NB4 (cell line): ENCODE measurements at regions not wholly inside any gene's neighbourhood (a gene's known extent, or its start where the extent isn't known, plus 50 kb on each side); places are given as distances from the start of the nearest gene placed in this dataset.

Source experiments
- DNase-seq: peaks from one replicate; pipeline ENCODE4 v3.0.0; 2010; ENCODE audit warnings: low read depth
- H3K4me3 ChIP-seq: one replicate; pipeline ENCODE4 v1.5.1; 2011; ENCODE audit warnings: mild to moderate bottlenecking, low read depth, low read length, moderate library complexity
- MAX ChIP-seq: IDR thresholded peaks from 2 replicates; pipeline ENCODE4 v1.6.1; 2011; ENCODE audit warnings: low read depth, low read length
- MYC ChIP-seq: IDR thresholded peaks from 2 replicates; pipeline ENCODE4 v1.6.1; 2011; ENCODE audit warnings: low read depth, low read length
- POLR2A ChIP-seq: IDR thresholded peaks from 2 replicates; pipeline ENCODE4 v1.6.1; 2011; ENCODE audit warnings: mild to moderate bottlenecking; ENCODE audit not compliant: insufficient read length; ENCODE audit errors: extremely low read depth
- TF ChIP-seq, protein P1 (sequence below): IDR thresholded peaks from one replicate; pipeline ENCODE4 v1.5.1; 2012; ENCODE audit warnings: low read depth, low read length

DNA sequence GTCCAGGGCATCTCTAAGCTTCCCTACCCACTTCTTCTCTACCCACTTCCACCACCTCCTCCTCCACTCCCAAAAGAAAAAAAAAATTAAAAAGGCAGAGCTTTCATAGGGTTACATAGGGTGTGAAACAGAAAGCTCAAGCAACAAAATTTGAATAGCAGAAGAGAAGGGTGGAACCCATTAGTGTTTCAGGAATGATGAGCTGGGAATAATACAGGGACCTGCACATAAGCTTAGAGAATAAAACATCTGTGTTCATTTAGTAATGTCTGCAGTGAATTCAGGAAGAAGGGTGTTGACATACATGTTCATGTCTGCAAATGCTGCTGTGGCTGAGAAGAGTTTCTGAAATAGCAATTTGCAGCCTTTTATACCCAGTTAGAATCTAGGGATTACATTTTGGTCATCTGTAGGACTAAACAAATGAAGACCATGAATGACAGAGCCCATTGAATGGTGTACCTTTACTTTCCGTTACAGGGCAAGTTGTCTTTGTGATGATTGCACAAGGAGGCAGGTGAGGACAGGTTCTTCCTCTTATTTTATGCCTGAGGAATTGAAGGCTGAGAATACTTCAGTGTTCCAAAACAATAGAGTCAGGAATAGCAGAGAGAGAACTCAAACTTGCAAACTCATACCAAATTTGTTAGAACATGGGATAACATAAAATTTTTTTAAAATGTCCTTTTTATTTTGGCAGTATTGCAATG, 975.1 kb downstream of the TFAP2A start:
- TF ChIP-seq MYC: no peak
- TF ChIP-seq, protein P1, sequence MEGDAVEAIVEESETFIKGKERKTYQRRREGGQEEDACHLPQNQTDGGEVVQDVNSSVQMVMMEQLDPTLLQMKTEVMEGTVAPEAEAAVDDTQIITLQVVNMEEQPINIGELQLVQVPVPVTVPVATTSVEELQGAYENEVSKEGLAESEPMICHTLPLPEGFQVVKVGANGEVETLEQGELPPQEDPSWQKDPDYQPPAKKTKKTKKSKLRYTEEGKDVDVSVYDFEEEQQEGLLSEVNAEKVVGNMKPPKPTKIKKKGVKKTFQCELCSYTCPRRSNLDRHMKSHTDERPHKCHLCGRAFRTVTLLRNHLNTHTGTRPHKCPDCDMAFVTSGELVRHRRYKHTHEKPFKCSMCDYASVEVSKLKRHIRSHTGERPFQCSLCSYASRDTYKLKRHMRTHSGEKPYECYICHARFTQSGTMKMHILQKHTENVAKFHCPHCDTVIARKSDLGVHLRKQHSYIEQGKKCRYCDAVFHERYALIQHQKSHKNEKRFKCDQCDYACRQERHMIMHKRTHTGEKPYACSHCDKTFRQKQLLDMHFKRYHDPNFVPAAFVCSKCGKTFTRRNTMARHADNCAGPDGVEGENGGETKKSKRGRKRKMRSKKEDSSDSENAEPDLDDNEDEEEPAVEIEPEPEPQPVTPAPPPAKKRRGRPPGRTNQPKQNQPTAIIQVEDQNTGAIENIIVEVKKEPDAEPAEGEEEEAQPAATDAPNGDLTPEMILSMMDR: no peak
- TF ChIP-seq MAX: no peak
- no peak for DNase-seq
- no peak overlapping the region for H3K4me3 ChIP-seq

GRCh38 chr6:9437836-9438235, 977.0 kb downstream of the TFAP2A start:
- no peak for TF ChIP-seq MYC
- TF ChIP-seq POLR2A: no peak
- no peak for TF ChIP-seq MAX
- TF ChIP-seq, protein P1: no peak
- no peak for DNase-seq
- no peak overlapping the region for H3K4me3 ChIP-seq

DNA sequence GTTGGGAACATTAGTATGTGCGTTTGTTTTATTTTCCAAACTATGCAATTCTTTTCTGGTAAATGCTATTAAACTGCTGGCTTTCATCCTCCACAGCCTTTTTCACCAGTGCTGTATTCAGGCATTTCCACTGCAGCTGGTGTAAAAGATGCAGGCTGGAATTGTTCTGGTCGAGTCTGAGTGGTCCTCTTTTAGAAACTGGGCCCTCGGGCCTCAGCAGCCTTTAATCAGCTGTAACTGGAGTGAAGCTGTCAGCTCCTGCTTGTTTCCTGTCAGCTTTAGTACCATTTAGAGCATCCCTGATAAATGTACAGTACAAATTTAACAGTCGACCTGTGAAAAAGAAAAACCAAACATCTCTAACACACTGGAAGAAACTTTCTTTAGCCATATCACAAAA, 979.6 kb downstream of the TFAP2A start:
- TF ChIP-seq MYC: no peak
- TF ChIP-seq, protein P1: no peak
- no peak for TF ChIP-seq POLR2A
- TF ChIP-seq MAX: no peak
- DNase-seq: no peak
- H3K4me3 ChIP-seq: no peak overlapping the region

DNA sequence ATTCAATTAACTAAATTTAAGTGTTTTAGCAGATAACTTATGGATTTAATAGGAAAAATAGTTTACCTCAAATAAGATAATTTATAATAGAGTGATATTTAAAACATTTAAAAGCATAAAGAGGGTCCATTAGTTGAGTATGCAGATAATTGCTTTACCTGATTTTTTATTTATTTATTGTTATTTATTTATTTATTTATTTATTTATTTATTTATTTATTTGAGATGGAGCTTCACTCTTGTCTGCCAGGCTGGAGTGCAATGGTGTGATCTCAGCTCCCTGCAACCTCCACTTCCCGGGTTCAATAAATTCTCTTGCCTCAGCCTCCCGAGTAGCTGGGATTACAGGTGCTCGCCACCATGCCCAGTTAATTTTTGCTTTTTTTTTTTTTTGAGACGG, 982.9 kb downstream of the TFAP2A start:
- TF ChIP-seq POLR2A (no peak), MAX (no peak), MYC (no peak)
- TF ChIP-seq, protein P1: no peak
- no peak overlapping the region for H3K4me3 ChIP-seq
- no peak for DNase-seq

DNA sequence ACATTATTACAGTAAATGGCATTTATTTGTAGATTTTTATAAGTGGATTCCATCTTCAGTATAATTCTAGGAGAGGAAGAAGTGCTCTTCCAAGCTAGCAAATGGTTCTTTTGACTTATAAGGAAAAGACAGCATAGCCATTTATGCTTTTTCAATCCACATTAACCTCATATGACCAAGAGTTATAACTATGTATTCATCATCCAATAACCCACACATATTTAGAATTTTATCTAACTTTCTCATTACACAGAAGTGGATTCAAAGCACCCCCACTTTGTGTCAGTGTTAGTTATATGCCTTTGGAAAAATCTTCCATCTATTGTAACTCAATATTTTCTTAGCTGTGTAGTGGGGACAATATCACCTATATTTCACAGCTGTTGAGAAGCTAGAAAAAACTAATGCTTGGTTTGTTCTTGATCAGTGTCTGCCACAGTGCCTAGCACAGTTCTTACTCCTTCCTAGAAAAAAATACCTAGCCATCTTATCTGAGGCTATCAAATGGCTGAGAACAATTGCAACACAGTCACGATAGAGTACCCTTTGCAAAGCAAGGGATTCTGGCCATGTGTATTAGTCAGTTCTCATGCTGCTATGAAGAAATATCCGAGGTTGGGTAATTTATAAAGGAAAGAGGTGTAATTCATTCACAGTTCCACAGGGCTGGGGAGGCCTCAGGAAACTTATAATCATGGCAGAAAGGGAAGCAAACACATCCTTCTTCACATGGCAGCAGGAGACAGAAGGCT, 986.3 kb downstream of the TFAP2A start:
- TF ChIP-seq MAX: no peak
- TF ChIP-seq, protein P1: no peak
- no peak for TF ChIP-seq MYC
- TF ChIP-seq POLR2A: no peak
- DNase-seq: peak; percentile 4
- H3K4me3 ChIP-seq: no peak overlapping the region
